ENCODE measurements at regions not wholly inside any gene's neighbourhood (a gene's known extent, or its start where the extent isn't known, plus 50 kb on each side); places are given as distances from the start of the nearest gene placed in this dataset.

- intact Hi-C loops (cut with micrococcal nuclease; ENCODE audit: unreplicated experiment) = no loop called here
- TF ChIP-seq REST (IDR thresholded peaks at IDR 0.05; ENCODE audit: insufficient read depth in 1 of 2, low read depth in 2 of 2, low read length in 1 of 2) = no peak
- TF ChIP-seq POLR2AphosphoS5 (IDR thresholded peaks at IDR 0.05; ENCODE audit: low read depth, low read length) = no peak
- TF ChIP-seq SIN3A (IDR thresholded peaks at IDR 0.05; ENCODE audit: borderline replicate concordance, insufficient read depth, low read depth, low read length) = no peak
- TF ChIP-seq CTCF (IDR thresholded peaks at IDR 0.05) = no peak
- no peak for TF ChIP-seq TCF7L2 (IDR thresholded peaks at IDR 0.05; ENCODE audit: low read depth, low read length)
- no peak for DNase-seq (ENCODE audit: low read depth, low spot score)
These were observed 99.3 kb upstream of the SLC24A5 start for GRCh38 chr15:48021336-48022086.

GRCh38 chr15:48025118-48025517 lies 95.7 kb upstream of the SLC24A5 start:
- ATAC-seq = no peak
- DNase-seq (ENCODE audit: low read depth, low spot score) = no peak
- Histone ChIP-seq H3K27me3 (ENCODE audit: control insufficient read depth, insufficient read depth, low read length) (no peaks in the 10 kb centered on the region), H3K36me3 (ENCODE audit: control insufficient read depth, insufficient read depth, low read length) (no peaks in the 10 kb centered on the region), H3K4me1 (ENCODE audit: control insufficient read depth, insufficient read depth, low read length) (no peaks in the 10 kb centered on the region), H3K9me3 (ENCODE audit: control insufficient read depth, insufficient read depth, low read depth, low read length) (no peaks in the 10 kb centered on the region), H3K4me3 (ENCODE audit: low read depth in 2 of 2, low read length in 2 of 2) (no peak overlapping the region), H3K27ac (ENCODE audit: low read length) (no peak overlapping the region)
- ChIA-PET CTCF (no interaction called here), POLR2A (no interaction called here)
- TF ChIP-seq POLR2AphosphoS5 (IDR thresholded peaks at IDR 0.05; ENCODE audit: low read depth, low read length) (no peak), TCF7L2 (IDR thresholded peaks at IDR 0.05; ENCODE audit: low read depth, low read length) (no peak), CTCF (IDR thresholded peaks at IDR 0.05) (no peak), SIN3A (IDR thresholded peaks at IDR 0.05; ENCODE audit: borderline replicate concordance, insufficient read depth, low read depth, low read length) (no peak), REST (IDR thresholded peaks at IDR 0.05; ENCODE audit: insufficient read depth in 1 of 2, low read depth in 2 of 2, low read length in 1 of 2) (no peak)
- BruUV-seq (replicated peaks) = no TSS peak
- intact Hi-C loops (cut with micrococcal nuclease; ENCODE audit: unreplicated experiment) (no loop called here), in situ Hi-C loops (cut with HindIII; ENCODE audit: low pct_unique_long_range_greater_than_20kb, low sequenced_read_pairs) (no loop called here)

More at GRCh38 chr15:48021336-48022086, 99.3 kb upstream of the SLC24A5 start:
- H3K27ac ChIP-seq (ENCODE audit: low read length) = no peak overlapping the region
- ChIA-PET POLR2A (no interaction called here), CTCF (no interaction called here)
- H3K27me3 ChIP-seq (ENCODE audit: control insufficient read depth, insufficient read depth, low read length) = no peaks in the 10 kb centered on the region
- H3K4me1 ChIP-seq (ENCODE audit: control insufficient read depth, insufficient read depth, low read length) = no peaks in the 10 kb centered on the region
- ATAC-seq = no peak
- H3K36me3 ChIP-seq (ENCODE audit: control insufficient read depth, insufficient read depth, low read length) = no peaks in the 10 kb centered on the region
- in situ Hi-C loops (cut with HindIII; ENCODE audit: low pct_unique_long_range_greater_than_20kb, low sequenced_read_pairs) = no loop called here
- H3K4me3 ChIP-seq (ENCODE audit: low read depth in 2 of 2, low read length in 2 of 2) = no peak overlapping the region
- no peaks in the 10 kb centered on the region for H3K9me3 ChIP-seq (ENCODE audit: control insufficient read depth, insufficient read depth, low read depth, low read length)
- no TSS peak for BruUV-seq (replicated peaks)
